Right atrium auricular region (tissue), 2 donors: ENCODE measurements at regions not wholly inside any gene's neighbourhood (a gene's known extent, or its start where the extent isn't known, plus 50 kb on each side); places are given as distances from the start of the nearest gene placed in this dataset.

Experiments used
- DNase-seq: peaks from one replicate; pipeline ENCODE4 v3.0.0-alpha.2; 2019; ENCODE audit warnings: low spot score
- H3K27ac ChIP-seq, 2 donors: fragments of 200-600 bp; sonication (generic); 1 replicate in 1 of 2; 2 replicates in 1 of 2; pipeline ENCODE4 v1.5.1; 2016 to 2019
- H3K27me3 ChIP-seq, 2 donors: fragments of 200-600 bp; sonication (generic); one replicate each; pipeline versions ENCODE4 v1.5.1 to v1.6.0; 2017 to 2019
- H3K36me3 ChIP-seq: fragments of 200-600 bp; sonication (generic); one replicate; pipeline ENCODE4 v1.5.1; 2016
- H3K4me1 ChIP-seq, 2 donors: fragments of 200-600 bp; sonication (generic); one replicate each; pipeline versions ENCODE4 v1.5.1 to v1.6.0; 2017 to 2019
- H3K4me3 ChIP-seq, 2 donors: fragments of 200-600 bp; sonication (generic); 1 replicate in 1 of 2; 2 replicates in 1 of 2; pipeline ENCODE4 v1.5.1; 2017 to 2019; ENCODE audit warnings: mild to moderate bottlenecking in 1 of 2, moderate library complexity in 1 of 2
- H3K9me3 ChIP-seq, 2 donors: fragments of 200-600 bp; sonication (generic); one replicate each; pipeline ENCODE4 v1.5.1; 2019
- CTCF ChIP-seq, 2 donors: fragments of 200-600 bp; sonication (generic); IDR thresholded peaks; one replicate each; pipeline ENCODE4 v1.5.1; 2019; ENCODE audit warnings: antibody characterized with exemption in 2 of 2

DNA sequence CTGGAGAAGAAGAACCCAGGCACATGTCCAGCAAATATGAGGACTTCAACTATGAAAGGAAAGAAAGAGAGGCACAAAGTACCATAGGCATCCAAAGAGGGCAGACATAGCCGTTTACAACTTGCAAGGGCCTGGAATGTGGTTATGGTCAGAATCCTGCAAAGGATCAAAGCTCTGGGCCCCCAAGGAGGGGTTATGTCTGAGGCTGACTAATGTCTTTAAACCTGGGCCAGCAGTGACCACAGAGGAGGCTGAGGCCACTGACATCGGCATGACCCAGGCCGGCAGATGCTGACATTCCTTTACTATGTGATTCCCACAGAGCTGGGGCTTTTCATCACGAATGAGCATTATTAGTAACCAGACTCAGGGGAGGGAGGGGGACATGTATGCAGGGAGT is 861.1 kb downstream of the DHX35 start:
- TF ChIP-seq CTCF (IDR thresholded peaks at IDR 0.05) = no peak
- no peaks in the 10 kb centered on the region for H3K4me1 ChIP-seq
- no peak overlapping the region for H3K4me3 ChIP-seq
- H3K9me3 ChIP-seq = no peaks in the 10 kb centered on the region
- no peaks in the 10 kb centered on the region for H3K27me3 ChIP-seq
- DNase-seq = no peak
- H3K27ac ChIP-seq = no peak overlapping the region
- no peaks in the 10 kb centered on the region for H3K36me3 ChIP-seq

DNA sequence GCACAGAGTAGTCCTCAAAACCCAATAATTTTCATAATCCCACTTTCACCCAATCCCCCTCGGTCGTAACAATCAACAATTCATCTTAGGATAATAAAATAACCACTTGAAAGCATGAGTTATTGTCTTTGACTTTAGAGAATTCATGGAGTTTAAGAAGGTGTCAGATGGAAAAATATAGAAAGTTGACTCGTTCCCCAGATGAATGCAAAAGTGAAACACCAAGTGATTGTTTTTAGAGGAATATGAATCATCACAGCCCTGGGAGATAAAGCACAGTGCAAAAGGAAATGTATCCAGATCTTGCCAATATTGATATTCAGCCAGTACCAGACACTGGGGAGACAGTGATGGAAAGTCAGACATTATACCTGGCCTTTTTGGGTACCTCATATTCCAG is 860.5 kb downstream of the DHX35 start:
- Histone ChIP-seq H3K4me1 (no peaks in the 10 kb centered on the region), H3K9me3 (no peaks in the 10 kb centered on the region), H3K27me3 (no peaks in the 10 kb centered on the region), H3K36me3 (no peaks in the 10 kb centered on the region), H3K4me3 (no peak overlapping the region), H3K27ac (no peak overlapping the region)
- DNase-seq = no peak
- no peak for TF ChIP-seq CTCF (IDR thresholded peaks at IDR 0.05)

DNA sequence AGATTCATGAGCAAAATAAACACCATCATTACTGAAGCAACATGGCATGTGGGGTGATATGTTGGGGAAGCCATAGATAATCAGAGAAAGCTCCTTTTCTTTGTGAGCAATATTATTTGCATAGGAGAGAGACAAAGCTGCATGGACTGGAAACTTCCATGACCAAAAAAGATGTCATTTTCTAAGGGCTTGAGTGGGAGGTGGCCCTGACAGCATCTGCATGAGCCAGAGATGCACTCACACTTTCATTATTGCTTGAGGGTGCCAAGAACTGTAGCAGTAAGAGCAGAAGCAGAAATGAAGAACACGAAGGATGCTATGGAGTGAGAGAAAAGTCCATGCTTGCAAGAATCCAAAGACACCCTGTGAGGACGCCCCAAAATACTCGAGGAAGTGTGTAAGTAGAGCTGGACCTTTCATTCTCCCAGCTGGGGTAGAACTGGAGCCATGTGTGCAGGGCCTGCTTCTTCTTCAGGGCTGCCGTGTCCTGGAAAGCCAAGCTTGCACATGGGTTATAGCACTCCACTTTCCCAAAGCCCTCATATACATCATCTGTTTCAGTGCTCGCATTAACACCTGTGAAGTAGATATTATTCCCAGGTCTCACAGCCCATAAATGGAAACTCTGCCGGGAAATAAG is 851.2 kb downstream of the DHX35 start:
- H3K27ac ChIP-seq = no peak overlapping the region
- no peaks in the 10 kb centered on the region for H3K9me3 ChIP-seq
- H3K36me3 ChIP-seq = no peaks in the 10 kb centered on the region
- no peak for TF ChIP-seq CTCF (IDR thresholded peaks at IDR 0.05)
- H3K4me1 ChIP-seq = no peaks in the 10 kb centered on the region
- DNase-seq = no peak
- no peaks in the 10 kb centered on the region for H3K27me3 ChIP-seq
- no peak overlapping the region for H3K4me3 ChIP-seq

DNA sequence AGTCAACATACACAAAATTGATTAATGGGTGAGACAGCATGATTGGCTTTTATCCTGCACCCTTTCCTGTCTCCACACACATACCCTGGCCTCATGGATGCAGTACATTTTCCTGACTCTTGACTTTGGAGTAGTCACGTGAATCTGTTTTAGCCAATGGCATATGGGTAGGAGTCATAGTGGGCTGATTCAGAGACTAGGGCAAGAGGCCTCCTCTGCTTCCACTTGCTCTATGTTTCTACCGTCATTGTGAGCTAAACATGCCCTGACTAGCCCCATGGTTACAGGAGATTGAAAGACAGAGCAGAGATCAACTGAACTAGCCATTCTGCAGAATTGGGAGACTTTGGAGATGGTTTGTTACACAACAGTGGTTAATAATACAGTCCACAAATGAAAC is 850.0 kb downstream of the DHX35 start:
- Histone ChIP-seq H3K36me3 (no peaks in the 10 kb centered on the region), H3K9me3 (no peaks in the 10 kb centered on the region), H3K27me3 (no peaks in the 10 kb centered on the region), H3K4me3 (no peak overlapping the region), H3K27ac (no peak overlapping the region), H3K4me1 (no peaks in the 10 kb centered on the region)
- no peak for TF ChIP-seq CTCF (IDR thresholded peaks at IDR 0.05)
- no peak for DNase-seq

DNA sequence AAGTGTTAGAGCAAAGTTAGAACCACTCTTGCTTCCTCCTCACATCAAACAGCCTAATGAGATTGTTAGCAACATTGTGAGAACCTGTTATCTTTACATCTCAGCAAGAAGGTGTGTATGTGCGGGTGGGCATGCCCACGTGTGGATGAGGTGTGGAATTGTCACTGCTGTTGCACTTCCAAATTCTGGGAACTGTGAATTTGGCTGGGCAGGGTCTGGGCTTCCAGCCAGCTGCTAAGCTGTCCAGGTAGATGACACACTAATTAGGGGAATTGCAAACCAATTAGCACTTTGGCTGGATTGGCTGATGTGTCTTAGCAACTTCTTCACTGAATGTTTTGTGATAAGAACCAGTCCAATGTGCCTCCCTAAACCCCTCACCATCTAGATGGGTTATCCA is 848.2 kb downstream of the DHX35 start:
- Histone ChIP-seq H3K4me1 (no peaks in the 10 kb centered on the region), H3K27ac (no peak overlapping the region), H3K36me3 (no peaks in the 10 kb centered on the region), H3K4me3 (no peak overlapping the region), H3K9me3 (no peaks in the 10 kb centered on the region), H3K27me3 (no peaks in the 10 kb centered on the region)
- TF ChIP-seq CTCF (IDR thresholded peaks at IDR 0.05) = no peak
- DNase-seq = no peak

DNA sequence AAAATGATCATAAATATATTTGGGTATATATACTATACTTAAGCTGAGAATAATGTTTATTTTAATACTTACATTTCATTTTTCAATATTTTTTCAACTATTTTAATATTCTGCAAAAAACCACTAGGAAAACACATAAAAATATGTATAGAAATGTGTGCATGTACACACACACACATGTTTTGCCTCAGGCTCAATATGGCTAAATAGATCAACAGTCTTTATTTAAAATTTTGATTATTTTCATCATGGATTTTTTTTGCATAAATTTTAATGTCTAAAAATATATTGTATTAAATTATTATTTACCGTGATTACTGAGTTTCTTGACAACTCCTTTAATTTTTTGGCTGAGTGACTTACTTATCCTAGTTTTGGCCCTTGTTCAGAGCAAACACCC is 846.5 kb downstream of the DHX35 start:
- no peaks in the 10 kb centered on the region for H3K9me3 ChIP-seq
- no peaks in the 10 kb centered on the region for H3K4me1 ChIP-seq
- no peak for DNase-seq

More for the DNA sequence above, 846.5 kb downstream of the DHX35 start:
- H3K4me3 ChIP-seq = no peak overlapping the region
- H3K36me3 ChIP-seq = no peaks in the 10 kb centered on the region
- H3K27ac ChIP-seq = no peak overlapping the region
- no peaks in the 10 kb centered on the region for H3K27me3 ChIP-seq
- no peak for TF ChIP-seq CTCF (IDR thresholded peaks at IDR 0.05)
